Neuronal stem cell (in vitro differentiated cells): ENCODE measurements at regions not wholly inside any gene's neighbourhood (a gene's known extent, or its start where the extent isn't known, plus 50 kb on each side); places are given as distances from the start of the nearest gene placed in this dataset.

Experiments
- DNase-seq: peaks from one replicate; pipeline ENCODE4 v3.0.0-alpha.2; 2013; ENCODE audit warnings: low spot score
- H2AFZ ChIP-seq: one replicate; pipeline ENCODE4 v1.6.1; 2013; ENCODE audit warnings: mild to moderate bottlenecking, low read length, inconsistent platforms
- H2AK5ac ChIP-seq: 2 replicates; pipeline ENCODE4 v1.6.1; 2013; ENCODE audit warnings: low read depth, mild to moderate bottlenecking, inconsistent platforms, low read length, moderate library complexity, mixed read lengths
- H2BK120ac ChIP-seq: 2 replicates; pipeline ENCODE4 v1.6.1; 2013; ENCODE audit warnings: low read depth, mild to moderate bottlenecking, inconsistent platforms, low read length, moderate library complexity, mixed read lengths
- H2BK12ac ChIP-seq: one replicate; pipeline ENCODE4 v1.6.1; 2013; ENCODE audit warnings: low read length, inconsistent platforms
- H2BK15ac ChIP-seq: 2 replicates; pipeline ENCODE4 v1.6.1; 2013; ENCODE audit warnings: mild to moderate bottlenecking, low read length, inconsistent platforms, mixed read lengths
- H2BK5ac ChIP-seq: one replicate; pipeline ENCODE4 v1.6.1; 2013; ENCODE audit warnings: inconsistent platforms, mild to moderate bottlenecking, low read length, moderate library complexity
- H3K14ac ChIP-seq: one replicate; pipeline ENCODE4 v1.6.1; 2013; ENCODE audit warnings: low read length, inconsistent platforms
- H3K18ac ChIP-seq: 2 replicates; pipeline ENCODE4 v1.6.1; 2013; ENCODE audit warnings: low read length, inconsistent platforms
- H3K23ac ChIP-seq: 2 replicates; pipeline ENCODE4 v1.6.1; 2013; ENCODE audit warnings: low read depth, mild to moderate bottlenecking, mixed read lengths, low read length, inconsistent platforms; ENCODE audit not compliant: poor library complexity
- H3K27ac ChIP-seq: replicated peaks from 3 replicates; pipeline ENCODE4 v1.5.1; 2013; ENCODE audit warnings: low read length, inconsistent platforms
- H3K27me3 ChIP-seq, 3 experiments: 2 replicates each; pipeline ENCODE4 v1.6.1; 2013; ENCODE audit warnings: low read length in 3 of 3, mild to moderate bottlenecking in 2 of 3, inconsistent platforms in 1 of 3, low read depth in 1 of 3, mixed read lengths in 1 of 3, moderate library complexity in 1 of 3; ENCODE audit not compliant: control insufficient read depth in 3 of 3, insufficient read depth in 3 of 3
- H3K36me3 ChIP-seq, 2 donors: replicated peaks in 1 of 2; 2 replicates each; pipeline ENCODE4 v1.6.1; 2013; ENCODE audit warnings: low read length in 2 of 2; ENCODE audit not compliant: control insufficient read depth in 2 of 2, insufficient read depth in 2 of 2
- H3K4ac ChIP-seq: 2 replicates; pipeline ENCODE4 v1.6.1; 2013; ENCODE audit warnings: inconsistent platforms, mild to moderate bottlenecking, low read length, moderate library complexity
- H3K4me1 ChIP-seq, 2 donors: 1 replicate in 1 of 2; 2 replicates in 1 of 2; pipeline ENCODE4 v1.6.1; 2013; ENCODE audit warnings: low read length in 2 of 2, low read depth in 1 of 2; ENCODE audit not compliant: control insufficient read depth in 2 of 2, insufficient read depth in 1 of 2
- H3K4me2 ChIP-seq: one replicate; pipeline ENCODE4 v1.6.1; 2013; ENCODE audit warnings: mild to moderate bottlenecking, low read length, inconsistent platforms; ENCODE audit not compliant: insufficient read depth, poor library complexity, severe bottlenecking
- H3K4me3 ChIP-seq, 2 donors: 2 replicates each; pipeline ENCODE4 v1.5.1; 2013; ENCODE audit warnings: low read length in 2 of 2, mild to moderate bottlenecking in 2 of 2, inconsistent platforms in 1 of 2, moderate library complexity in 1 of 2
- H3K79me1 ChIP-seq: one replicate; pipeline ENCODE4 v1.6.1; 2013; ENCODE audit warnings: low read depth, mild to moderate bottlenecking, inconsistent platforms, low read length, moderate library complexity
- H3K9ac ChIP-seq: one replicate; pipeline ENCODE4 v1.6.1; 2013; ENCODE audit warnings: mild to moderate bottlenecking, low read depth, low read length, inconsistent platforms; ENCODE audit not compliant: poor library complexity
- H3K9me3 ChIP-seq, 2 donors: replicated peaks in 1 of 2; 2 replicates each; pipeline versions ENCODE3 to v1.6.1; 2013; ENCODE audit warnings: low read length in 2 of 2, mild to moderate bottlenecking in 2 of 2, inconsistent platforms in 1 of 2, low read depth in 1 of 2, mixed read lengths in 1 of 2, moderate library complexity in 1 of 2; ENCODE audit not compliant: control insufficient read depth in 2 of 2, insufficient read depth in 1 of 2
- H4K8ac ChIP-seq: one replicate; pipeline ENCODE4 v1.6.1; 2013; ENCODE audit warnings: low read depth, mild to moderate bottlenecking, inconsistent platforms, low read length, moderate library complexity
- H4K91ac ChIP-seq: one replicate; pipeline ENCODE4 v1.6.1; 2013; ENCODE audit warnings: low read length, low read depth, mild to moderate bottlenecking, inconsistent platforms; ENCODE audit not compliant: poor library complexity
- WGBS, 2 donors: extraction: QIAGEN DNeasy Blood & Tissue Kit; methylation state at CpG; one replicate each; pipeline ENCODE4 v1.1.7; 2013; ENCODE audit warnings: missing lambda C conversion rate in 2 of 2, mixed read lengths in 1 of 2; ENCODE audit not compliant: insufficient read length in 2 of 2, insufficient replicate concordance in 1 of 2; ENCODE audit errors: extremely low coverage in 2 of 2; 5-methylcytosine and 5-hydroxymethylcytosine counted together

DNA sequence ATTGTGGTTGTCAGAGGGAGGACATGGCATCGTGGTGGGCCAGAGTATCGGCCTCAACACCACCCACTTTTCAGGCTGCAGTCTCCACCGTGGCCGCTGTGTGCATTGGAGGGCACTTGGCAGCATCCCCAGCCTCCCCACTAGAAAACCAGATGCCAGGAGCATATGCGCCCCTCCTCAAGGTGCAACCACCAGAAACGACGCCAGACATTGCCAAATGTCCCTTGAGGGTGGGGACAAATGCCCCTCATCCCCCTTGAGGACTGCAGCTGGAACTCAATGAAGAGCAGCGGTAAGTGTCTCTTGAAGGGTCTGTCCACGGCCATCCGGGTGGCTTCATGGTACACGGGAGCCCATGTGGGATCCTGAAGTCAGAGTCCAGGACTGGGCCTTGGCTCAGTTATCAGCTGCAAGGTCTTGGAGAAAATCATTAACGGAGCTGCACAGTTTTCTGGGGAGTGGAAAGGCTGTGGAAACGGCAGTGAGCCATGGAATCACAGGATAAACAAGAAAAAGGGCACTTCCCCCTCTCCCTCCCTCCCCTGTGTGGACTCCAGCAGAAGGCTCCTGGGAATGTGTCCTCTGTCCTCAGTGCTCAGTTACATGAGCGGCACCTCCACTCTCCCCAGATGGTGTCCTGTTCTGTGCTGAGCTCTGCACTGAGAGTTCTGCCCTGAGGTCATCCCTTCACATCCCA is 324.4 kb upstream of the B3GAT1 start:
- no peak for DNase-seq
- Histone ChIP-seq H3K9ac (no peak overlapping the region), H3K4ac (no peak overlapping the region), H3K27ac (no peak overlapping the region), H4K91ac (no peak overlapping the region), H3K79me1 (no peaks in the 10 kb centered on the region), H2BK120ac (no peak overlapping the region), H2AK5ac (no peak overlapping the region), H3K14ac (no peak overlapping the region), H3K36me3 (no peaks in the 10 kb centered on the region), H3K27me3 (peaks cover 0 to 3% (median 0%) of the 10 kb centered on the region in 3 experiments), H3K18ac (no peak overlapping the region), H2BK5ac (no peak overlapping the region), H4K8ac (no peak overlapping the region), H2BK15ac (no peak overlapping the region), H3K4me2 (no peak overlapping the region), H3K4me3 (no peak overlapping the region), H3K9me3 (peaks cover 0 to 3% of the 10 kb centered on the region in 2 donors), H2BK12ac (no peak overlapping the region), H3K4me1 (peaks cover 7 to 11% of the 10 kb centered on the region in 2 donors), H3K23ac (no peak overlapping the region), H2AFZ (no peak overlapping the region)
- WGBS, 2 donors = no CpG with 5 or more reads among the region's 14 CpGs

DNA sequence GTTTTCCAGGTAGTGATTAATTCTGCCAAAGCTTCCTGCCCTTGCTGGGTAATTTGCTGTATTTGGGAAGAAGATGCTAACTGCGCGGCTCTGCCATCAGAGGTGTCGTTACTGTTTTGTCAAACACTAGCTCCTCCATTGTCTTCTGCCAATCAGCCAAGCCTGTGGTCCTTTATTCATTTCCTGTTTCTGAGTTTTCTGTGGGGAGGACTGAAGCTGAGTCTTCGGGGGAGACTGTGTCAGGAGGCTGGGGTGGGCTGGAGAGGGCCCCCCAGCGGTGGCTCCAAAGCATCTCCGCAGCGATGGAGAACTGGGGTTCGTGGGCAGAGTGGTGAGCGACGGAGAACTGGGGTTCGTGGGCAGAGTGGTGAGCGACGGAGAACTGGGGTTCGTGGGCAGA is 322.9 kb upstream of the B3GAT1 start:
- Histone ChIP-seq H3K14ac (no peak overlapping the region), H3K27me3 (no peaks in the 10 kb centered on the region), H2BK120ac (no peak overlapping the region), H3K4me2 (no peak overlapping the region), H3K18ac (no peak overlapping the region), H3K9me3 (peaks cover 0 to 3% of the 10 kb centered on the region in 2 donors), H3K4me3 (no peak overlapping the region), H3K36me3 (no peaks in the 10 kb centered on the region), H2BK5ac (no peak overlapping the region), H4K8ac (no peak overlapping the region), H2BK15ac (no peak overlapping the region), H3K23ac (no peak overlapping the region), H3K27ac (no peak overlapping the region), H3K9ac (no peak overlapping the region), H2AFZ (no peak overlapping the region), H2BK12ac (no peak overlapping the region), H4K91ac (no peak overlapping the region), H3K4me1 (peaks cover 15 to 16% of the 10 kb centered on the region in 2 donors), H2AK5ac (no peak overlapping the region), H3K79me1 (no peaks in the 10 kb centered on the region), H3K4ac (no peak overlapping the region)
- DNase-seq = no peak
- WGBS, 2 donors = no CpG with 5 or more reads among the region's 14 CpGs

DNA sequence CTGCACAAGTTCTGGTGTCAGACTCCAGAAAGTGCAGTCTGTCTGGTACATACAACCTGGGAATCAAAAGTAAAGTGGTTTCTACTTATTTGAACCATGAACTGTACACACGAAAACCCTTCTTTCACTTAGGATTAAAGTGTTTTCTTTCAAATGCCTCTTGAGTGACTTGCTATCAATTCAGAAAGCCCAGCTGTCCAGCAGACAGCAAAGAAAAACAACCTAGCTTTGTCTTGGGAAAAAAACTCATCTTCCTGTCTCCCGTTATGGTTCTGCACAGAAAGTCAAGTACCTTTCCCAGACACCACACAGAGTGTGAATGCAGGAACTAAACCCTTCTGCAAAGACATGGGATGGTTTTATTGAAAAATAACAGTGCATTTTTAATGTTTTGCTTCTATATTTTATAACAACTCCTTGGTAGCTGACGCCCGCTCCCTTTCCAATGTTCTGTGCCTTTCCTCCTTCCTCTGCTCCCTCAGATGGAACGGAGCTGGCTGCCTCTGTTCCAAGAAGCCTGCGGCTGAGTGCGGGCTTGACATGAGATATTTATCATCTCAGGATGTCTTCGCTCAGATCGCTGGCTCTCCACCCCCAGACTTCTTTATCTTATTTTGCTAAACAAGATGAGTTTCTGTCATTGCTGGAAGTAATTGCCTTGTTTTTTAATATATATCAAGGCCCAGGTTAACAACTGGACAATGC is 322.3 kb upstream of the B3GAT1 start:
- H2BK15ac ChIP-seq = no peak overlapping the region
- no peak overlapping the region for H3K4me2 ChIP-seq
- no peak overlapping the region for H3K14ac ChIP-seq
- H3K4me1 ChIP-seq = peaks cover 16% of the 10 kb centered on the region in 2 donors
- H3K27ac ChIP-seq = no peak overlapping the region
- no peak overlapping the region for H3K9ac ChIP-seq
- no peaks in the 10 kb centered on the region for H3K9me3 ChIP-seq
- no CpG with 5 or more reads among the region's 9 CpGs for WGBS, 2 donors
- H2AFZ ChIP-seq = no peak overlapping the region
- DNase-seq = no peak
- H3K23ac ChIP-seq = no peak overlapping the region
- H3K79me1 ChIP-seq = no peaks in the 10 kb centered on the region
- H3K27me3 ChIP-seq = no peaks in the 10 kb centered on the region
- no peak overlapping the region for H3K4me3 ChIP-seq
- no peak overlapping the region for H3K4ac ChIP-seq
- H3K36me3 ChIP-seq = no peaks in the 10 kb centered on the region
- H2AK5ac ChIP-seq = no peak overlapping the region
- no peak overlapping the region for H4K91ac ChIP-seq
- no peak overlapping the region for H3K18ac ChIP-seq
- no peak overlapping the region for H2BK120ac ChIP-seq
- no peak overlapping the region for H2BK12ac ChIP-seq
- no peak overlapping the region for H4K8ac ChIP-seq
- H2BK5ac ChIP-seq = no peak overlapping the region

DNA sequence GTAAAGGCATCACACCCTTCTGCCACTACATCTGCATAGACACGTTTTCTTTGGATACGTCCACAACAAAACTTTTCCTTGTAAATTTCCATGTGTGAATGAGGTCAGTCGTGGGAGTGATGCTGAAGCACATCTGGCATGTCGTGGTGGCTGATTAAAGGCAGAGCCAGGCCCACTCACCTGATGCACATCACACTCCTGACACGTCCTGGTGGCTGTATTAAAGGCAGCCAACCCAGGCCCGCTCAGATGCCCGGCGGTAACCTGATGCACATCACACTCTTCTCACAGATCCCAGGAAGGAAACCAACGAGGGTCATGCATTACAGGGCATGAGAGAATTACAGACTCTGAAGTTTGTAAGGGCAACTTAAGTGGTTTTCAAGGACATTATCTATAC is 321.6 kb upstream of the B3GAT1 start:
- DNase-seq = no peak
- no CpG with 5 or more reads among the region's 9 CpGs for WGBS, 2 donors
- H2BK15ac ChIP-seq = no peak overlapping the region

More for the DNA sequence above, 321.6 kb upstream of the B3GAT1 start:
- Histone ChIP-seq H2BK12ac (no peak overlapping the region), H4K8ac (no peak overlapping the region), H3K18ac (no peak overlapping the region), H2AFZ (no peak overlapping the region), H3K79me1 (no peaks in the 10 kb centered on the region), H3K27ac (no peak overlapping the region), H3K4me2 (no peak overlapping the region), H3K14ac (no peak overlapping the region), H3K4me1 (peaks cover 16 to 18% of the 10 kb centered on the region in 2 donors), H2BK5ac (no peak overlapping the region), H3K23ac (no peak overlapping the region), H3K9me3 (no peaks in the 10 kb centered on the region), H2BK120ac (no peak overlapping the region), H3K27me3 (no peaks in the 10 kb centered on the region), H3K4ac (no peak overlapping the region), H2AK5ac (no peak overlapping the region), H3K9ac (no peak overlapping the region), H4K91ac (no peak overlapping the region), H3K4me3 (no peak overlapping the region), H3K36me3 (no peaks in the 10 kb centered on the region)
